ENCODE measurements at regions not wholly inside any gene's neighbourhood (a gene's known extent, or its start where the extent isn't known, plus 50 kb on each side); places are given as distances from the start of the nearest gene placed in this dataset.
"Not testable (repeated sequence)": the region's sequence is repeated elsewhere in the genome, so short reads cannot be mapped to it uniquely, and the experiment has no call there.

DNA sequence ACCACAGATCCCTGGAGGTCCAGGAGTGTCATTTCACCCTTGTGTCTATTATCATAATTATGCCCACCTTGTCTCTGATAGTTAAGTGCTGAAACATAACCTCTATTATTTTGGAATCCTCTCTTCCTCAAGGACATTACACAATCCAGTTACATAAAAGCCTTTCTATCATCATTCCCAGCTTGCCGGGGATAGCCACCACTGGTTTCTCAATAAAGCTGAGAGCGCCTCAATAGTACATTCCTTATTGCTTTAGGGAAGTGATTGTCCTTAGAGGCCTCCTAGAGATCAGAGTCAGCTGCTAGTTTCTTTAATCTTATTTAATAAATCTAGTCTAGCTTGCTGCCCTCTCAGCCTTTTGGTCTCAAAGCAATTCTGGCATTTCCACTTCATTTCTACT lies 490.0 kb upstream of the ATXN8OS start:
- H3K9me2 ChIP-seq, result no peaks in the 10 kb centered on the region; the same call in 1 of the 2 replicates
- no peak overlapping the region for H2AFZ ChIP-seq (ENCODE audit: low read depth)
- H4K20me1 ChIP-seq (ENCODE audit: insufficient read depth), result no peaks in the 10 kb centered on the region
- TF ChIP-seq NFIC (IDR thresholded peaks at IDR 0.05; ENCODE audit: borderline replicate concordance), result no peak
- no peak for TF ChIP-seq SIN3A (IDR thresholded peaks at IDR 0.05; ENCODE audit: borderline replicate concordance, low read depth, low read length)
- TF ChIP-seq, protein P1, sequence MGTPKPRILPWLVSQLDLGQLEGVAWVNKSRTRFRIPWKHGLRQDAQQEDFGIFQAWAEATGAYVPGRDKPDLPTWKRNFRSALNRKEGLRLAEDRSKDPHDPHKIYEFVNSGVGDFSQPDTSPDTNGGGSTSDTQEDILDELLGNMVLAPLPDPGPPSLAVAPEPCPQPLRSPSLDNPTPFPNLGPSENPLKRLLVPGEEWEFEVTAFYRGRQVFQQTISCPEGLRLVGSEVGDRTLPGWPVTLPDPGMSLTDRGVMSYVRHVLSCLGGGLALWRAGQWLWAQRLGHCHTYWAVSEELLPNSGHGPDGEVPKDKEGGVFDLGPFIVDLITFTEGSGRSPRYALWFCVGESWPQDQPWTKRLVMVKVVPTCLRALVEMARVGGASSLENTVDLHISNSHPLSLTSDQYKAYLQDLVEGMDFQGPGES (IDR thresholded peaks at IDR 0.05; ENCODE audit: low read depth, low read length), result no peak
- no peak for TF ChIP-seq RFX5 (IDR thresholded peaks at IDR 0.05; ENCODE audit: low read length)
- TF ChIP-seq EZH2phosphoT487 (IDR thresholded peaks at IDR 0.05; ENCODE audit: borderline replicate concordance, low read depth), result no peak
- TF ChIP-seq TCF12 (IDR thresholded peaks at IDR 0.05), result no peak
- TF ChIP-seq TAF1 (IDR thresholded peaks at IDR 0.05; ENCODE audit: borderline replicate concordance, low read depth, low read length), result no peak
- H3K79me2 ChIP-seq (ENCODE audit: insufficient read depth), result no peaks in the 10 kb centered on the region
- no peaks in the 10 kb centered on the region for H3K9me3 ChIP-seq
- no peaks in the 10 kb centered on the region for H3K36me3 ChIP-seq (replicated peaks in 1 of 2; ENCODE audit: control insufficient read depth in 1 of 2, insufficient read depth in 2 of 2, low read length in 1 of 2)
- no peak for DNase-seq
- H3F3A ChIP-seq (replicated peaks; ENCODE audit: insufficient read depth), result no peaks in the 10 kb centered on the region
- H3K4me1 ChIP-seq (ENCODE audit: control insufficient read depth in 1 of 2, insufficient read depth in 2 of 2, low read depth in 1 of 2, low read length in 1 of 2), result no peaks in the 10 kb centered on the region
- CTCF ChIA-PET, result no interaction called here
- no peak overlapping the region for H3K9ac ChIP-seq
- no peak overlapping the region for H3K27ac ChIP-seq (ENCODE audit: low read depth in 2 of 2, low read length in 1 of 2)
- H3K4me3 ChIP-seq (ENCODE audit: low read depth in 2 of 2, low read length in 1 of 2), result no peak overlapping the region
- H3K4me2 ChIP-seq, result no peak overlapping the region
- WGBS (ENCODE audit: low lambda C conversion rate), result 60% methylated on average over 2 of the region's 2 CpGs
- no peaks in the 10 kb centered on the region for H3K27me3 ChIP-seq (ENCODE audit: insufficient read depth)
- POLR2A ChIA-PET, result no interaction called here

DNA sequence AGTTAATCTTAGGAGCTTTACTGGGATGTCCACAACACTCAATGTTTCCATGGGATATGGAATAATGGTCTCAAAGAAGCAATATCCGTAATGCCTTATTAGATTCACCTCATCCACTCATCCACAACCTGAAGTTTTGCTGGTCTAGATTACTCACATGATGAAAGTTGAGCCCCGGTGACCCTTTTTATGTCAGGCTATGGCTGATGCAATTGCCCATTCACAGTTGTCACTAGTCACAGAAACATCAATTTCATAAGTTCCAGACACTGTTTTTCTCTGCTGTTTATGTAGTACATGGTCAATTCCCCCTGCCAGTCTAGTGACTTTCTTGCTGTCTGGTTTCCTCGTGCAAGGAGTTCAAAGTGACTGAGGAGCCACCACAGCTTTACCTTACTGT lies 491.2 kb upstream of the ATXN8OS start:
- Histone ChIP-seq H3K4me1 (ENCODE audit: control insufficient read depth in 1 of 2, insufficient read depth in 2 of 2, low read depth in 1 of 2, low read length in 1 of 2) (no peaks in the 10 kb centered on the region), H3K9ac (no peak overlapping the region)
- CTCF ChIA-PET, result no interaction called here

DNA sequence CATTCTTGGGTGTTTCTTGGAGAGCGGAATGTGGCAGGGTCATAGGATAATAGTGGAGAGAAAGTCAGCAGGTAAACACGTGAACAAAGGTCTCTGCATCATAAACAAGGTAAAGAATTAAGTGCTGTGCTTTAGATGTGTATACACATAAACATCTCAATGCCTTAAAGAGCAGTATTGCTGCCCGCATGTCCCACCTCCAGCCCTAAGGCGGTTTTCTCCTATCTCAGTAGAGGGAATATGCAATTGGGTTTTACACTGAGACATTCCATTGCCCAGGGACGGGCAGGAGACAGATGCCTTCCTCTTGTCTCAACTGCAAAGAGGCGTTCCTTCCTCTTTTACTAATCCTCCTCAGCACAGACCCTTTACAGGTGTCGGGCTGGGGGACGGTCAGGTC lies 492.6 kb upstream of the ATXN8OS start:
- H3K36me3 ChIP-seq (replicated peaks in 1 of 2; ENCODE audit: control insufficient read depth in 1 of 2, insufficient read depth in 2 of 2, low read length in 1 of 2); H4K20me1 ChIP-seq (ENCODE audit: insufficient read depth); H3K79me2 ChIP-seq (ENCODE audit: insufficient read depth); H2AFZ ChIP-seq (ENCODE audit: low read depth); H3K4me3 ChIP-seq (ENCODE audit: low read depth in 2 of 2, low read length in 1 of 2); H3K9ac ChIP-seq; DNase-seq; POLR2A ChIA-PET; H3K27ac ChIP-seq (ENCODE audit: low read depth in 2 of 2, low read length in 1 of 2); H3K4me1 ChIP-seq (ENCODE audit: control insufficient read depth in 1 of 2, insufficient read depth in 2 of 2, low read depth in 1 of 2, low read length in 1 of 2); CTCF ChIA-PET; H3K4me2 ChIP-seq; H3K9me2 ChIP-seq; H3K9me3 ChIP-seq; H3F3A ChIP-seq (replicated peaks; ENCODE audit: insufficient read depth); H3K27me3 ChIP-seq (ENCODE audit: insufficient read depth): not testable (repeated sequence)
- WGBS (ENCODE audit: low lambda C conversion rate), result 50% methylated on average over 6 of the region's 8 CpGs

More for the DNA sequence above, 491.2 kb upstream of the ATXN8OS start:
- Histone ChIP-seq H4K20me1 (ENCODE audit: insufficient read depth) (no peaks in the 10 kb centered on the region), H3K4me3 (ENCODE audit: low read depth in 2 of 2, low read length in 1 of 2) (no peak overlapping the region), H3K27me3 (ENCODE audit: insufficient read depth) (no peaks in the 10 kb centered on the region), H3K9me3 (no peaks in the 10 kb centered on the region), H3K4me2 (no peak overlapping the region), H3K36me3 (replicated peaks in 1 of 2; ENCODE audit: control insufficient read depth in 1 of 2, insufficient read depth in 2 of 2, low read length in 1 of 2) (no peaks in the 10 kb centered on the region), H3K79me2 (ENCODE audit: insufficient read depth) (no peaks in the 10 kb centered on the region), H3K27ac (ENCODE audit: low read depth in 2 of 2, low read length in 1 of 2) (no peak overlapping the region), H3F3A (replicated peaks; ENCODE audit: insufficient read depth) (no peaks in the 10 kb centered on the region), H2AFZ (ENCODE audit: low read depth) (no peak overlapping the region), H3K9me2 (no peaks in the 10 kb centered on the region; the same call in 1 of the 2 replicates)
- TF ChIP-seq GABPA (IDR thresholded peaks at IDR 0.05; ENCODE audit: low read depth), result no peak
- TF ChIP-seq FOXM1 (IDR thresholded peaks at IDR 0.05; ENCODE audit: low read depth), result no peak
- TF ChIP-seq, protein P2, sequence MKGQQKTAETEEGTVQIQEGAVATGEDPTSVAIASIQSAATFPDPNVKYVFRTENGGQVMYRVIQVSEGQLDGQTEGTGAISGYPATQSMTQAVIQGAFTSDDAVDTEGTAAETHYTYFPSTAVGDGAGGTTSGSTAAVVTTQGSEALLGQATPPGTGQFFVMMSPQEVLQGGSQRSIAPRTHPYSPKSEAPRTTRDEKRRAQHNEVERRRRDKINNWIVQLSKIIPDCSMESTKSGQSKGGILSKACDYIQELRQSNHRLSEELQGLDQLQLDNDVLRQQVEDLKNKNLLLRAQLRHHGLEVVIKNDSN (IDR thresholded peaks at IDR 0.05; ENCODE audit: borderline replicate concordance, low read depth), result no peak
- TF ChIP-seq EP300 (IDR thresholded peaks at IDR 0.05; ENCODE audit: borderline replicate concordance in 1 of 2, low read depth in 1 of 2, low read length in 1 of 2), result no peak
- 36% methylated on average over 3 of the region's 3 CpGs for WGBS (ENCODE audit: low lambda C conversion rate)
- POLR2A ChIA-PET, result no interaction called here
- DNase-seq, result no peak

Data from SK-N-SH (cell line).